ENCODE measurements at regions not wholly inside any gene's neighbourhood (a gene's known extent, or its start where the extent isn't known, plus 50 kb on each side); places are given as distances from the start of the nearest gene placed in this dataset.

DNA sequence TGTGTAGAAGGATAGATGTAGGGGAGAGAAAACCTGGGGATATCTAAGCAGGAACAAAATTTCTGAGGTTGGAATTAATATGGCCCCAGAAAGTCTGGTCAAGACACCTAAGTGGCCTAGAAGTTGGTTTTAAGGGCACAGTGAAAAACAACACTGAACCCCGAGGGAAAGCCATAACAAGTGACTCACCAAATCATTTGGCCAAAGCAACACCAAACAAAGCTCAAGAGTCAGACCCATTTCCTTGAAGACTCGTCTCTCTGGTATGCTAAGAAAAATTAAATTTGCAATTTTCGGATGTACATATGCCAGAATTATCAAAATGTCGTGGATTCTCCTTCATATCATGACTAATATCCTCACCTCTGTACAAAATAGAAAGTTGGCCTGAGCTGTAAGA, 162.9 kb downstream of the SMIM20 start:
- Mint-ChIP-seq H3K36me3 (ENCODE audit: low read depth) (no peaks in the 10 kb centered on the region), H3K4me3 (no peak overlapping the region), H3K27me3 (ENCODE audit: low read depth) (no peaks in the 10 kb centered on the region), H3K4me1 (peaks cover 17% of the 10 kb centered on the region), H3K27ac (no peak overlapping the region), H3K9me3 (peaks cover 13% of the 10 kb centered on the region)
- no peak for TF ChIP-seq CTCF (IDR thresholded peaks at IDR 0.05; ENCODE audit: unreplicated experiment in 3 of 3)

DNA sequence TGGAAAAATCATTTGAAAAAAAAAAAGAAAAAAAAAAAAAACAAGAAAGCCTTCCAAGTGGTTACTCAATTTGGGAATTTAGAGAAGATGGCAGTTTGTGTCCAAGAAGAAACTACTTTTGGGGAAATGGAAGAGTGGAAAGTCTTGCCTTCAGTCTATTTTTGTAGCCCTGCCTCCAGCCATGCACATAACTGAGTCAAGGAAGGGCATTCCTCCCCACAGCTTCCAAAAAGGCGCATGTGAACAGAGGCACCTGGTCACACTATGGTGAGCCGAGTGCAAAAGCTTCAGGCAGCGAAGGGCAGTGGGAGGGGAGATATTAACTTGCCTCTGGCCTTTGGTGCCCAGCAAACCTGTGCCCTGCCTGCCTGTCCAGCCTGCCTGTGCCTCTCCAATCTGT, 163.7 kb downstream of the SMIM20 start:
- H3K27ac Mint-ChIP-seq, result no peak overlapping the region
- no peaks in the 10 kb centered on the region for H3K27me3 Mint-ChIP-seq (ENCODE audit: low read depth)
- H3K4me3 Mint-ChIP-seq, result no peak overlapping the region
- no peak for TF ChIP-seq CTCF (IDR thresholded peaks at IDR 0.05; ENCODE audit: unreplicated experiment in 3 of 3)
- peaks cover 13% of the 10 kb centered on the region for H3K9me3 Mint-ChIP-seq
- peaks cover 25% of the 10 kb centered on the region for H3K4me1 Mint-ChIP-seq
- no peaks in the 10 kb centered on the region for H3K36me3 Mint-ChIP-seq (ENCODE audit: low read depth)

GRCh38 chr4:26080870-26081628, 167.0 kb downstream of the SMIM20 start:
- no peak overlapping the region for H3K27ac Mint-ChIP-seq
- H3K36me3 Mint-ChIP-seq (ENCODE audit: low read depth), result no peaks in the 10 kb centered on the region
- peaks cover 11% of the 10 kb centered on the region for H3K9me3 Mint-ChIP-seq
- TF ChIP-seq CTCF (IDR thresholded peaks at IDR 0.05; ENCODE audit: unreplicated experiment in 3 of 3), result no peak
- H3K27me3 Mint-ChIP-seq (ENCODE audit: low read depth), result peaks cover 3% of the 10 kb centered on the region
- peaks cover 41% of the 10 kb centered on the region for H3K4me1 Mint-ChIP-seq
- no peak overlapping the region for H3K4me3 Mint-ChIP-seq

DNA sequence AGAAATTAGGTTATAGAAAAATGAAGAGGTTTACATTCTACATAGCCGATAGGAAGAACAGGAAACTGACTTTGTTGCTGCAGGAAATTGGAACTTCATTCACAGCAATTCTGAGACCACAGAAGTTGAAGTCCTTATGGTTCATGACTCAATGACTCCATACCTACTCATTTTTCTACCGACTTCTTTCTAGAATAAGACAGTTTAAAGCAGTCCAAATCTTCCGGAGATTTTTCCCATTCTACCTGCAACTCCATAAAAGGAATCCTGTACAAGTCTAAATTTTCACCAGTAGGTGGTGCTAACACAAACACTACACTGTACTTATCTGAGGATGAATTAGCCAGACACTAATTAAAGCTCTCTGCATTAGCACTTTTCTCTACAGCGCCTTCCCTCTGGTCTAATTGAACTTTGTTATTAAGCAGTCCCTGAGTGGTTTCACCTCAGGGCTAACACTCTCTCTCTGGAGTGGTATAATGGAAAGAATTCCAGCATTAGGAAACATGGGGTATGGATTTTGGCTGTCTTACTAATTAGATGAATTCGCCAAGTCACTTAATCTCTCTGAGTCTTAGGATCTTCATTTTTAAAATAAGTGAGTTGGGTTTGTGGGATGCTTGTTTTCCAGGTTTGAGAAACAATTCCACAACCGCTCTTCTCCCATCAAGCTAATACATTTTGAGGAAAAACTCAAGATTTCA, 167.9 kb downstream of the SMIM20 start:
- peaks cover 50% of the 10 kb centered on the region for H3K4me1 Mint-ChIP-seq
- peak; percentile 61 to 82 (median 77) for TF ChIP-seq CTCF (IDR thresholded peaks at IDR 0.05; ENCODE audit: unreplicated experiment in 3 of 3)
- H3K9me3 Mint-ChIP-seq, result peaks cover 4% of the 10 kb centered on the region
- H3K27ac Mint-ChIP-seq, result no peak overlapping the region
- H3K27me3 Mint-ChIP-seq (ENCODE audit: low read depth), result peaks cover 3% of the 10 kb centered on the region
- no peak overlapping the region for H3K4me3 Mint-ChIP-seq
- no peaks in the 10 kb centered on the region for H3K36me3 Mint-ChIP-seq (ENCODE audit: low read depth)

DNA sequence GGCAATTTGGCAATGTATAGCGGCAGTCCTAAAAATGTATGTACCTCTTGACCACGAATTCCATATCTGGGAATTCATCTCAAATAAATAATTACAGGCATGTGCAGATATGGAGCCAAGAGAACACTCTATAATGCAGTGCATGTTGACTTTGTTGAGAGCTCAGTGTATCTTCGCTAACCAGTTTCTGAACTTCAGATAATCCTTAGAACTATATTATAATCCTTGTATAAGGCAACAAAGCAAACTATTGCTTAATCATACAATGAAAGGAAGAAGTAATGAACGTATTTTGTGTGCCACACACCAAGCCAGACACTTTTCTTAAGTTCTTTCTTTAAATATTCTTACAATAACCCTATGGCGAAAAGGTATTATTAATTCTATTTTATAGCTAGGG, 168.5 kb downstream of the SMIM20 start:
- Mint-ChIP-seq H3K27me3 (ENCODE audit: low read depth) (peaks cover 3% of the 10 kb centered on the region), H3K9me3 (no peaks in the 10 kb centered on the region), H3K36me3 (ENCODE audit: low read depth) (no peaks in the 10 kb centered on the region), H3K4me3 (no peak overlapping the region), H3K27ac (no peak overlapping the region), H3K4me1 (peaks cover 54% of the 10 kb centered on the region)
- no peak for TF ChIP-seq CTCF (IDR thresholded peaks at IDR 0.05; ENCODE audit: unreplicated experiment in 3 of 3)
